COLO829 (cell line): ENCODE measurements at regions not wholly inside any gene's neighbourhood (a gene's known extent, or its start where the extent isn't known, plus 50 kb on each side); places are given as distances from the start of the nearest gene placed in this dataset.

Source experiments
- DNase-seq: peaks from one replicate; pipeline ENCODE4 v3.0.0; 2012; ENCODE audit warnings: low spot score

DNA sequence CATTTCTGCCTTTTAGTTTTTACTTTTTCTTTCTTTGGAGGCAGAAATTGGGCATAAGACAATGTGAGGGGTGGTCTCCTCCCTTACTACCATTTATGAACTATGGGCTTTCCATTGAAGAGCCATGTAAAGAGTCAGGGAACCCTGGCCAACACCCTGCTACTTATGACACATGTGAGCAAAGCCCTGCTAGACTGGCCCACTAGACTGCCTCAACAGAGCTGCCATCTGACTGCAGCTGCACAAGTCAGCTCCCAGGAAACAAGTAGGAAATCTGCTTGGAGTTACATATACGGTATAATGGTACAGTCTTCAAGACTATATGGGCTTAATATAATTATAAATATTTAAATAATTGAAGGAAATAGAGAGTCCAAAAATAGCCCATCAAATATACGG is 816.8 kb downstream of the TRIB2 start:
- no peak for DNase-seq

- no peak for DNase-seq
These were observed 820.2 kb downstream of the TRIB2 start for GRCh38 chr2:13536941-13537340.

DNA sequence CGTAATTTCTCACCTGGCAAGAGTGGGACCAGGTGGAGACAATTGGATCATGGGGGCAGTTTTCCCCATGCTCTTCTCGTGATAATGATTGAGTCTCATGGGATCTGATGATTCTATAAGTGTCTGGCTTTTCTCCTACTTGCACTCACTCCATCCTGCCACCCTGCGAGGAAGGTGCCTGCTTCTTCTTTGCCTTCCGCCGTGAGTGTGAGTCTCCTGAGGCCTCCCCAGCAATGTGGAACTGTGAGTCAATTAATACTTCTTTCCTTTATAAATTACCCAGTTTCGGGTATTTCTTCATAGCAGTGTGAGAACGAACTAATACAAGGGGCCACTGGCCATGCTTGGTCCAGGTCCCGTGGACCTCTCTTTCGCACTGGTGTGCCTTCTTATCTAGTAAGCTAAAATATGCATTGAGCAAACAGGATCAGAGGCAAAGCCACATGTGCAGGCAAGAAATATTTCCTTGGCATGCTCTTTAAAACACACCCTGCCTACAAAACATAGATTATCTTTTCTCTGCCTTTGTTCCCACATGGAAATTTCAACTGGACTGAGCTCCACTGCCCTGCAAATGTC is 821.1 kb downstream of the TRIB2 start:
- no peak for DNase-seq

- DNase-seq: no peak
These were observed 822.6 kb downstream of the TRIB2 start for GRCh38 chr2:13539296-13539695.

GRCh38 chr2:13542061-13542460 is 825.3 kb downstream of the TRIB2 start:
- no peak for DNase-seq

DNA sequence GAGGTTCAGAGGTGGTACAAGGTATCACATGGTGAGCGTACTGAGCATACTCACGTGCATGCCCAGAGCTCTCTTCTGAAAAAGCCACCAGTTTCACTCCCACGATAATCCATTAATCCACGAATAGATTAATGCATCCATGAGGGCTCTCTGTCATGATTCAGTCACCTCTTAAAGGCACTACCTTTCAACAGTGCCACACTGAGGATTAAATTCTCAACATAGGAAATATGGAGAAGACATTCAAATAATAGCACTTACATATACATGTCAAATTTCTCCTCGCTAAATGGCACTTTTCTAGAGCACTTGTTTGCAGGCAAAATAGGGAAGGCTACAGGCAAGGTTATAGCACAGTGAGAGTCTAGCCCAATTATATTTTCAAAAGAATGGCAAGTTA is 825.9 kb downstream of the TRIB2 start:
- DNase-seq: no peak

GRCh38 chr2:13543550-13543949 is 826.8 kb downstream of the TRIB2 start:
- DNase-seq: no peak

- DNase-seq: no peak
These were observed 828.6 kb downstream of the TRIB2 start for GRCh38 chr2:13545320-13545719.

GRCh38 chr2:13546131-13546530 is 829.4 kb downstream of the TRIB2 start:
- DNase-seq: no peak

- no peak for DNase-seq
These were observed 833.8 kb downstream of the TRIB2 start for GRCh38 chr2:13550285-13551231.

DNA sequence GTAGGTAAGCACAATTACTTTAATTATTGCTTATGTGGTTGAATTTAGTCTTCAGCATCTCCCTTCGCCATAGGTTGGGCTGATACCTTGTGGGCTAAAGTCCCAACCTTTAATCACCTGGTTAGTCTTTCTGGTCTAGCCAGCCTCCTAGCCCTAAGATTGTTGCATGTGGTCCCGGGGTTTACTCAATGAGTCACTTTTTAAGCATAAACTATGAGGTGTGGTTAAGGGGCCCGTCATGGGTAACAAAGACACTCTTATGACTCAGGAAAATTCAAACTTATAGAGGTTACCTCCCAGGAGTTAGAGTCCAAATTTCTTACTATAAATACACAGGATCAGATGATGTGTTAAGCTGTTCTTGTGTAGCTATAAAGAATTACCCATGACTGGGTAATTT is 841.6 kb downstream of the TRIB2 start:
- peak; percentile 17 for DNase-seq

- DNase-seq: no peak
These were observed 843.6 kb downstream of the TRIB2 start for GRCh38 chr2:13560322-13560721.

DNA sequence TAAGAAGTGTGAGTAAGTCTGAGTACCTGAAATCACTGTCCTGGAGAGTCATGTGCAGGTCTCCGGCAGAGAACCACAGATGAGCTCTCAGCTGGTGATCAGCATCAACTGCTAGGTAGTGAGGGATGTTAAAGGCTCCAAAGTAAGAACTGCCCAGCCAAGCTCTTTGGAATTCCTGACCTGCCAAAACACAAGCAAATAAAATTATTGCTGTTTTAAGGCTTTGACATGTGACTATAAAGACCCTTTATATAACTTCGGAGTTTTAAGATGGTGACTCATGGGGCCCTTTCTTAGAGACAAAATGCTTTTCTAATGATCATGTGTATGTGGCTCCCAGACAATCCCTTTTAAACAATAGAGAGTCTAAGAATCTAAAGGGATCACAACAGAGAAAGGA is 855.7 kb downstream of the TRIB2 start:
- DNase-seq: peak; percentile 31

GRCh38 chr2:13574831-13575230 is 858.1 kb downstream of the TRIB2 start:
- DNase-seq: no peak

DNA sequence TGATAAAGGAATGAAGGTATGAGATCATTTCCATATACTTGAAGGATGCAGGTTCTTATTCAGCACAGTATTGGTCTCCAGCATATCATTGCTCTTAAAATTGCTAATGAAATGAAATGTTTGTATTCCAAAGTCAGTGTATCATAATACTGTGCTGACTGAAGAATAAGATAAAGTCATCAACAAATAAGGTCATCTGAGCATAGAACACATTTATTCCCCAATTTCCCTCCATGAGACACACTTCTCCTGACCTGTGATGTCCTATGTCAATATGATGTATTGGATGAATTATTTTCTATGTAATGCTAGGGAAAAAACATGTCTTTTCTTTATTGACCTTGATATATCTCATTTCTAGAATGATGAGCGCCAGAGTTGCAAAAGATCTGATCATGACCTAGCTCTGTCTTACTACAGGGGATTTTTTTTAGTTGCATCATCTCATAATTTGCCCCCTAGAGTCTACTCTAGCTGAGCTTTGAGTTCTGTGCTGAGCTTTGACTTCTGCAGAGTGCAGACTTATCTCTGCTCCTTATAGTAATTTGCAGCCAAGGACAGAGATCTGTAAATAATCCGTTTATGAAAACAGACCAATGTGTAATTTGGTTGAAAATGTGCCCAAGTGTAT is 859.8 kb downstream of the TRIB2 start:
- DNase-seq: no peak

DNA sequence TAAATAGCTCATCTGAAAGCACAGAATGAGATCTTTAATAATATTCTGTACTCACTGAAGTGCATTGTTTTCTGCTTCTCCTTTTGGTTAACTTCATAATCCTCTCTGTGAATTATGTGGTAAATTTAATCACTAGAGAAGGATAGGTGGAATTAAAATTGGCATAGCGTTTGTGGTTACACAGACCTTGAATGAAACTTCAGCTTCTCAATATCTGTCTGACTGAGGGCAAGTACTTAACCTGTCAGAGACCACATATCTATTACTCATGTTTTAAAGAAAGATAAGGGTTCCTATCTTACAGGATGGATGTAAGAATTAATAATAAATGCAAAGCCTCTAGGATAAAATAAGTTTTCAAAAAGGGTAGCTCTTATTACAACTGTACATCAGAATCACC is 861.8 kb downstream of the TRIB2 start:
- no peak for DNase-seq

GRCh38 chr2:13581471-13581870 is 864.7 kb downstream of the TRIB2 start:
- no peak for DNase-seq

DNA sequence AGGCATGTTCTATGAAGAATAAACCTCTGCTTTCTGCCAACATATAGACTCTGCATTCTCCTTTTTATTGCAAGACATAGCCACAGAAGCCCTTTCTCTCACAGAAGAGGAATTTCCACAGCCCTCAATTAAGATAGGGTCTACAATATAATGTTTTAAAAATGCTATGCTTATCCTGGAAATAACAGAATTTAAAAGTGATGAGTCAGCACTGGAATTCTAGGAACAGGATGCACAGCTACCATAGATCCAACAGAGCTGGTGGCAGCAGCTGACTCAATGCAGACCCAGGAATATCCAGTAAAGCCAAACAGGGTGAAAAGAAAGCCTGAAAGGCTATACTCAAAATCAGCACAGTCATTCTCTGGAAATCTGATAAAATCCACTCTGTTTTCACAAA is 866.9 kb downstream of the TRIB2 start:
- DNase-seq: no peak

GRCh38 chr2:13584020-13584419 is 867.3 kb downstream of the TRIB2 start:
- DNase-seq: no peak

DNA sequence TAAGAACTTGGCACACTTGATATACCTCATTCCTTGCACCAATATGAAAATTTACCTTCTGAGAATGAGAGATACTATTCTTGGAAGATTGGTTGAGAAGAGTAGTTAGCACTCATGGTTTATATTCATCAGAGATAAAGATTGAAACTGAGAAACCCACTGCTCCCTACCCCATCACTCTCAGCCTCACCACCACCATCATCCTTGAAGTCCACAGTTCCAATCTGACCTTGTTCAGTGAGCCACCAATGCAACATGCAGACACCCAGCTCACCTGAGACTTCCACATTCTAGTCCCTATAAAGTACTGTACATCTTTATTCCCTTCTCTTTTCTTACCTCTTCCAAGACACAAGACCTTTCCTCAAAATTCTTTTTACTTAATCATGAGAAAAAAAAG is 869.0 kb downstream of the TRIB2 start:
- DNase-seq: no peak

- DNase-seq: peak; percentile 13
These were observed 879.5 kb downstream of the TRIB2 start for GRCh38 chr2:13596233-13596632.

- no peak for DNase-seq
These were observed 880.4 kb downstream of the TRIB2 start for GRCh38 chr2:13597176-13597575.

DNA sequence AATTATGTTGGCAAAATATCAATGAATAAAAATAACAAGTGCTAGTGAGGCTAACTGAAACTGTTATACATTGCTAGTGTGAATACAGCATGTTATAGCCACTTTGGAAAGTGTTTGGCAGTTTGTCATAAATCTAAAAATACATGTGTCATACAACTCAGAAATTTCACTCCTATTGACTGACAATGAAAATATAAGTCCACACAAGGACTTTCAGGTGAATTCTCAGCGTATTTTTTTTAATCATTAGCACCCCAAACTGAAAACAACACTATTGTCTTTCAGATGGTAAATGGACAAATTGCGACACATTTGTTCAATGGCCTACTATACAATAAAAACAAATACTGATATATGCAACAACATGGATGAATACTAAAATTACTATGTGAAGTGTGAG is 884.8 kb downstream of the TRIB2 start:
- no peak for DNase-seq
